SK-N-MC (cell line): ENCODE measurements at regions not wholly inside any gene's neighbourhood (a gene's known extent, or its start where the extent isn't known, plus 50 kb on each side); places are given as distances from the start of the nearest gene placed in this dataset.

Source experiments
- DNase-seq: peaks from one replicate; pipeline ENCODE4 v3.0.0-alpha.2; 2011; ENCODE audit warnings: low read depth, low spot score
- H3K27ac ChIP-seq: fragments of 200-600 bp; sonication (generic); 2 replicates; pipeline ENCODE4 v1.5.1; 2016; ENCODE audit warnings: mixed run types
- H3K36me3 ChIP-seq: fragments of 200-600 bp; sonication (generic); 2 replicates; pipeline ENCODE4 v1.6.1; 2017; ENCODE audit warnings: antibody characterized with exemption, low read length, mixed read lengths; ENCODE audit not compliant: insufficient read depth
- H3K4me3 ChIP-seq: fragments of 200-600 bp; sonication (generic); 2 replicates; pipeline ENCODE4 v1.5.1; 2016
- H3K9ac ChIP-seq: fragments of 200-600 bp; sonication (generic); 2 replicates; pipeline ENCODE4 v1.8.0; 2017; ENCODE audit warnings: mixed run types, mixed read lengths; ENCODE audit not compliant: insufficient read length
- H3K9me3 ChIP-seq: fragments of 200-600 bp; sonication (generic); 2 replicates; pipeline ENCODE4 v1.6.1; 2017; ENCODE audit warnings: low read depth, mild to moderate bottlenecking, antibody characterized with exemption, low read length, moderate library complexity, mixed read lengths
- EZH2 ChIP-seq: fragments of 200-600 bp; sonication (generic); IDR thresholded peaks from one replicate; pipeline ENCODE4 v1.6.1; 2017; ENCODE audit warnings: antibody characterized with exemption
- FOXP2 ChIP-seq: optimal IDR thresholded peaks from 2 replicates; pipeline ENCODE3; 2011; ENCODE audit warnings: mild to moderate bottlenecking, moderate library complexity; ENCODE audit not compliant: insufficient read depth; ENCODE audit errors: extremely low read length, control extremely low read depth
- POLR2AphosphoS5 ChIP-seq: IDR thresholded peaks from 2 replicates; pipeline ENCODE4 v1.6.1; 2012; ENCODE audit warnings: mild to moderate bottlenecking, low read depth, low read length, borderline replicate concordance

- H3K36me3 ChIP-seq: no peaks in the 10 kb centered on the region
- no peak overlapping the region for H3K27ac ChIP-seq
- no peak overlapping the region for H3K4me3 ChIP-seq
- no peak for TF ChIP-seq FOXP2
- no peak for TF ChIP-seq EZH2
- DNase-seq: no peak
- no peak overlapping the region for H3K9ac ChIP-seq
- no peaks in the 10 kb centered on the region for H3K9me3 ChIP-seq
Observed at GRCh38 chr7:41312235-41312634, 390.7 kb downstream of the INHBA start.

- DNase-seq: no peak
- Histone ChIP-seq H3K36me3 (no peaks in the 10 kb centered on the region), H3K4me3 (no peak overlapping the region), H3K27ac (no peak overlapping the region), H3K9me3 (no peaks in the 10 kb centered on the region), H3K9ac (no peak overlapping the region)
- TF ChIP-seq POLR2AphosphoS5 (no peak), FOXP2 (no peak), EZH2 (no peak)
Observed at GRCh38 chr7:41311301-41311700, 391.6 kb downstream of the INHBA start.

DNA sequence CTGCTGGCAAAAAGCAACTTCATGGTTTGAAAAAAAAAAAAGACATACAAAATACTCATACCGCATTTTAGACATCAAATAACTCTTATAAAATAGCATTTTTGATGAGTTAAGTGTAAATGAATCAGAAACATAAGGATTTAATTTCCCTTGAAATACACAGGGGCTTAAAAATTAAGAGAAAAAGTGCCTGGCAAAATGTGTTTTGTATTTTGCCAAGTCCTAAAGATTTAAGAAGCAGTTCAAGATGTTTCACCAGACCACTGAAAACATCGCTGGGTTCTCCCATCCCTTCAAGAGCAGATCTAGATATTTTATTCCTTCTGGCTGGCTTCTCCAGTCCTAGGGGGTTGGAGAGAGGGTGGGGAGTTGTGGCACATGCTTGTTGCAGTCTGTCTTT is 396.4 kb downstream of the INHBA start:
- no peaks in the 10 kb centered on the region for H3K36me3 ChIP-seq
- H3K27ac ChIP-seq: no peak overlapping the region
- TF ChIP-seq POLR2AphosphoS5: no peak
- no peak for TF ChIP-seq EZH2
- TF ChIP-seq FOXP2: no peak
- no peak overlapping the region for H3K9ac ChIP-seq
- no peaks in the 10 kb centered on the region for H3K9me3 ChIP-seq
- no peak for DNase-seq
- H3K4me3 ChIP-seq: no peak overlapping the region

DNA sequence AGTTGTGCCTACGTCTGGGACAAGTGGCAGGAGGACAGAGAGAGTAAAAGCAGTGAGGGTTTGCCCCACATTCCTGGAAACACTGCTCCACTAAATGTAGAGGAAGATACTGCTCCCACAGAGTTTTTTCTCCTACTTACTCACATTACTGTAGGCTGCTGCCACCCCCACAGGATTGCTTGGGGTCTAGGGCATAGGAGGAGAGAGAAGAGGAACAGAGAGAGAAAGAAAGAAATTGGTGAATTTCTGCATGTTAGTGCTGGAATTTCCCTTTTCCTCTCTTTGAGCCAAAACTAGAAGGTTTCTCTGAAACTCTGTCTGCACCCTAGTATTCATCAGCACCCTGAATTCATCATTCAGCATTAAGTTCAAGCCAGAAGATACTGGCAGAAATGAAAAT is 397.9 kb downstream of the INHBA start:
- H3K9me3 ChIP-seq: no peaks in the 10 kb centered on the region
- no peaks in the 10 kb centered on the region for H3K36me3 ChIP-seq
- no peak for DNase-seq
- no peak overlapping the region for H3K27ac ChIP-seq
- TF ChIP-seq EZH2 (no peak), FOXP2 (no peak), POLR2AphosphoS5 (no peak)
- no peak overlapping the region for H3K4me3 ChIP-seq
- no peak overlapping the region for H3K9ac ChIP-seq

DNA sequence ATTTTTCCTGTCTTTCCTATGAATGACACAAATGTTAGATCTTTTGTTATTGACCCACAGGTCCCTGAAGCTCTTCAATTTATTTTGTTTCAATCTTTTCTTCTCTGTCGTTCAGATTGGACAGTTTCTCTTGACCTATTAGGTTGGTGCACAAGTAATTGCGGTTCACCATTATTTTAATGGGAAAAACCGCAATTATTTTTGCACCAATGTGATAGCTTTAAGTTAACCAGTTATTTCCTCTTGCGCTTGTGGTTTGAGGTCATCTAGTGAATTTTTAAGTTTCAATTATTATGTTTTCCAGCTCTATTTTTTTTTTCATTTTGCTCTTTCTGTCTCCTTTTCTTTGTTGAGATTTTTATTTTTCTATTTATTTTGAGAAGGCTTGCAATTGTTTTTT is 399.2 kb downstream of the INHBA start:
- Histone ChIP-seq H3K36me3 (no peaks in the 10 kb centered on the region), H3K27ac (no peak overlapping the region), H3K9me3 (no peaks in the 10 kb centered on the region), H3K9ac (no peak overlapping the region), H3K4me3 (no peak overlapping the region)
- no peak for DNase-seq
- no peak for TF ChIP-seq EZH2
- TF ChIP-seq POLR2AphosphoS5: no peak
- TF ChIP-seq FOXP2: no peak

GRCh38 chr7:41298409-41298808 is 404.5 kb downstream of the INHBA start:
- DNase-seq: no peak
- Histone ChIP-seq H3K36me3 (no peaks in the 10 kb centered on the region), H3K4me3 (no peak overlapping the region), H3K9me3 (no peaks in the 10 kb centered on the region), H3K9ac (no peak overlapping the region), H3K27ac (no peak overlapping the region)
- TF ChIP-seq FOXP2 (no peak), POLR2AphosphoS5 (no peak), EZH2 (no peak)

GRCh38 chr7:41297166-41297565 is 405.7 kb downstream of the INHBA start:
- no peak for TF ChIP-seq FOXP2
- TF ChIP-seq EZH2: no peak
- no peak for TF ChIP-seq POLR2AphosphoS5
- H3K27ac ChIP-seq: no peak overlapping the region
- H3K9ac ChIP-seq: no peak overlapping the region
- H3K36me3 ChIP-seq: no peaks in the 10 kb centered on the region
- H3K4me3 ChIP-seq: no peak overlapping the region
- no peak for DNase-seq
- no peaks in the 10 kb centered on the region for H3K9me3 ChIP-seq

GRCh38 chr7:41295455-41295815 is 407.5 kb downstream of the INHBA start:
- DNase-seq: no peak
- no peaks in the 10 kb centered on the region for H3K36me3 ChIP-seq
- H3K9me3 ChIP-seq: no peaks in the 10 kb centered on the region
- no peak overlapping the region for H3K27ac ChIP-seq
- H3K4me3 ChIP-seq: no peak overlapping the region
- TF ChIP-seq FOXP2 (no peak), POLR2AphosphoS5 (no peak), EZH2 (no peak)
- H3K9ac ChIP-seq: no peak overlapping the region

- no peak for DNase-seq
- no peaks in the 10 kb centered on the region for H3K9me3 ChIP-seq
- TF ChIP-seq EZH2 (no peak), FOXP2 (no peak), POLR2AphosphoS5 (no peak)
- H3K4me3 ChIP-seq: no peak overlapping the region
- no peak overlapping the region for H3K9ac ChIP-seq
- no peak overlapping the region for H3K27ac ChIP-seq
- no peaks in the 10 kb centered on the region for H3K36me3 ChIP-seq
Observed at GRCh38 chr7:41294556-41295454, 408.1 kb downstream of the INHBA start.
